Pons (tissue), 1 donor: ENCODE measurements at regions not wholly inside any gene's neighbourhood (a gene's known extent, or its start where the extent isn't known, plus 50 kb on each side); places are given as distances from the start of the nearest gene placed in this dataset.
A peak's percentile ranks its signal among the peaks of the same experiment; 100 is the strongest.

Experiments used
- DNase-seq: peaks from one replicate; pipeline ENCODE4 v3.0.0-alpha.2; 2016; ENCODE audit warnings: low spot score

GRCh38 chr5:141747152-141748141, 65.4 kb upstream of the ARAP3 start:
- peak; percentile 94 for DNase-seq

GRCh38 chr5:141746395-141746794, 64.4 kb upstream of the ARAP3 start:
- no peak for DNase-seq

- DNase-seq, result no peak
Measured at GRCh38 chr5:141745390-141745789, 63.4 kb upstream of the ARAP3 start.

- no peak for DNase-seq
Measured at GRCh38 chr5:141743866-141744272, 61.8 kb upstream of the ARAP3 start.

GRCh38 chr5:141742866-141743851, 61.1 kb upstream of the ARAP3 start:
- DNase-seq, result no peak

- no peak for DNase-seq
Measured at GRCh38 chr5:141742144-141742543, 60.1 kb upstream of the ARAP3 start.

GRCh38 chr5:141740885-141741284, 58.9 kb upstream of the ARAP3 start:
- DNase-seq, result no peak

- no peak for DNase-seq
Measured at GRCh38 chr5:141737535-141737934, 55.5 kb upstream of the ARAP3 start.

GRCh38 chr5:141735823-141736222, 53.8 kb upstream of the ARAP3 start:
- no peak for DNase-seq

- DNase-seq, result no peak
Measured at GRCh38 chr5:141734501-141735229, 52.6 kb upstream of the ARAP3 start.

- DNase-seq, result no peak
Measured at GRCh38 chr5:141733198-141733597, 51.2 kb upstream of the ARAP3 start.

- no peak for DNase-seq
Measured at GRCh38 chr5:141732417-141732816, 50.4 kb upstream of the ARAP3 start.
